IPS-NIHi11 (cell line): ENCODE measurements at regions not wholly inside any gene's neighbourhood (a gene's known extent, or its start where the extent isn't known, plus 50 kb on each side); places are given as distances from the start of the nearest gene placed in this dataset.
"Not testable (repeated sequence)": the region's sequence is repeated elsewhere in the genome, so short reads cannot be mapped to it uniquely, and the experiment has no call there.

Experiments used
- DNase-seq: peaks from one replicate; pipeline ENCODE4 v3.0.0; 2012; ENCODE audit warnings: mixed read lengths, low spot score

DNA sequence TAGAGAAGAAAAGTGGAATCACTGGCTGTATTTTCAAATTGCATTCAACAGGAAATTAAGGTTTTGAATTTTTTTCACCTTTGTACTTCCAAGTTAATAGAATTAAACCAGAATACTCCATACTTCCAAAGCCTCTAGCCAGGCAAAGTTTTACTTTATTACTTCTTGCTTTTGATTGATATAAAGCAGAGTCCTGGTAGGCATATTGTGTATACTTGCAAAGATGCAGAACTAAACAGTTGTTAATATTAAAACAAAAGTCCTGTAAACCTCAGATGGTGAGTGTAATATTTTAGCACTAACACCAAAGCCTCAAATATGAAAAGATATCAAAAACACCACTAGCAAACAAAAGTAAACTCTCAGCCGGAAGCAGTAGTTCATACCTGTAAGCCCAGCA is 107.2 kb upstream of the C2CD4B start:
- no peak for DNase-seq

DNA sequence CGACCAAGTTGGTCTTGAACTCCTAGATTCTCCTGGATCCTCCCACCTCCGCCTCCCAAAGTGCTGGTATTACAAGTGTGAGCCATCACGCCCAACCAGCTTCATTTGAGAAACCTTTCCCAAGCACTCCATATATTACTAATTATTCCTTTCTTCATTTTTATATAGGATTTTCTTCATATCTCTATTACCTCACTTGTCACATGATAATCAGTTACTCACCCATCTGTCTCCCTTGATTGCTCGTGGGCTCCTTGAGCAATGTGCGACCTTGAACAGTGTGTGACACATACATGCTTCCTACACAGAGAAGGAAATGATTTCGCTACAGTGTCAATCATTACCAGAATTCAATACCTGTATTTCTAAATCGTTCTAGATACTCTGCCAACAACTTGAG is 110.7 kb upstream of the C2CD4B start:
- no peak for DNase-seq

DNA sequence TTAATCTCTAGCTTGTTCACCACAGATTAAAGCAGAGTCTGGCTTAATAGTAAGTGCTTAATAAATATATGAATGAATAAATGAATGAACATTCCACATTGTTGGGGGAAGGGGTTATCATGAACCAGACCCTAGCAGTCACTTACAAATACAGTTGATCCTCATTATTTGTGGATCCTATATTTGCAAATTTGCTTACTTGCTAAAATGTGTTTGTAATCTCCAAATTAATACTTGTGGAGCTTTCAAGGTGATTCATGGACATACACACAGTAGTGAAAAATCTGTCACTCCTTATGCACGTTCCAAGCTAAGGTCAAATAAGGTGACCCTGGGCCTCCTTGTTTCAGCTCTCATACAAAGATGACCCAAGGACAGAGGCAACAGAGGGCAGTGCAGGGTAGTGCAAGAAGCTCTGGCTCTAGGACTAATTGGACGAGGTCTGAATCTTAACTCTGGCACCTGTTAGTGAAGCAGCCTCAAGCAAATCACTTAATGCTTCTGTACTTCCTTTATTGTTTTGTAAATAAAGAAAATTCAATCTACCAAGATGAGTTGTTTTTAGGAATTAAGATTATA is 112.8 kb upstream of the C2CD4B start:
- DNase-seq: no peak

DNA sequence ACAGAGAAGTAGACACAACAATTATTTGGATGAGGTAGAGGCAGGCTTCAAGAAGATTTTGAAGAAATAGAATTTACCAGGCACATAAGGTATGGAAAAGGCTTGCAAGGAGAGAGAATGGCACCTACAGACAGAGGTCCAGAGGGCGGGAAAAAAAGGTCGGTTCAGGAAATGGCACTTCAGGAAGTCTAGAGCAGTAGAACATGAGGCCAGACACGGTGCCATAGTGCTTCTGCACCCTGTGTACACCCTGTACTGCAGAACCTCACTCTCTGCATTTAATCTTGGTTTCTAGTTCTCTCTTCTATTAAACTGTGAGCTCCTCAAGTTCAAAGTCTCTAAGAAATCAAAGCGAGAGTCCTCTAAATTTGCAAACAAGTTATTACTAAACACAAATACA is 113.4 kb upstream of the C2CD4B start:
- no peak for DNase-seq

DNA sequence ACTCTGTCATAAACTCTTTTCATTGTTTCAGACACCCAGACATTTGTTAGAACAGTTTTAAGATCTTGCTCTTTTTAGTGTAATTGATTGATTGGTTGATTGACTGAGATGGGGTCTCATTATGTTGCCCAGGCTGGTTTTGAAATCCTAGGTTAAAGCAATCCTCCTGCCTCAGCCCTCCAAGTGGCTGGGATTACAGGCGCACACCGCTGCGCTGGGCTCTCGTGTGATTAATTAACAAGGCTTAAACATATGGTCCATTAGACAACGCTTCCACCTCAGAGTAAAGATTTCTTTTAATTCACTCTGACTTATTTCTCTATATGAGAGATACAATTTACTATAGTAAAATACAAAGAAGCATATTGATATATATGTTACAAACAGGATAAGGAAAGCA is 114.0 kb upstream of the C2CD4B start:
- DNase-seq: no peak

DNA sequence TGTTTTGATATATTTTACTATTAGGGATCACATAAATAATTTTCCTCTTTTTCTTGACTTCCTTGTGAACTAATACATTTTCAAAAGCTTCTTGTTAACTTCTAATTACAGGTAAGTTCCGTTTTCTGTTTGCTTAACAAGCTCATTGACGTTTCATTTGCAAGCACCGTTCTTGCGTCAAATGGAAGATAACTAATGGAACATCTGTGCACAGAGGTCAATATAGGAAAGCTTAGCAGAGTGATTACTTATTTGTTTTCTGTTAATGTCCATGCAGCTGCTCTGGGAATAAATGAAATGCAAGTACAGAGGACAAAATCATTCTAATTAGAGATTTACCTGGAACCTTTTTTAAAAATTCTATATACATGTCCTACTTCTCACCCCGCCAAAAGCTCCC is 115.5 kb upstream of the C2CD4B start:
- no peak for DNase-seq

DNA sequence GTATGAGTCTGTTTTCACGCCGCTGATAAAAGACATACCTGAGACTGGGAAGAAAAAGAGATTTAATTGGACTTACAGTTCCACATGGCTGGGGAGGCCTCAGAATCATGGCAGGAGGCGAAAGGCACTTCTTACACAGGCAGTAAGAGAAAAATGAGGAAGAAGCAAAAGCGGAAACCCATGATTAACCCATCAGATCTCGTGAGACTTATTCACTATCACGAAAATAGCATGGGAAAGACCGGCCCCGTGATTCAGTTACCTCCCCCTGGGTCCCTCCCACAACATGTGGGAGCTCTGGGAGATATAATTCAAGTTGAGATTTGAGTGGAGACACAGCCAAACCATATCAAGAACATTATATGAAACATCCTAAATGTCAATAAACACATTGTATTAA is 116.7 kb upstream of the C2CD4B start:
- DNase-seq: not testable (repeated sequence)

DNA sequence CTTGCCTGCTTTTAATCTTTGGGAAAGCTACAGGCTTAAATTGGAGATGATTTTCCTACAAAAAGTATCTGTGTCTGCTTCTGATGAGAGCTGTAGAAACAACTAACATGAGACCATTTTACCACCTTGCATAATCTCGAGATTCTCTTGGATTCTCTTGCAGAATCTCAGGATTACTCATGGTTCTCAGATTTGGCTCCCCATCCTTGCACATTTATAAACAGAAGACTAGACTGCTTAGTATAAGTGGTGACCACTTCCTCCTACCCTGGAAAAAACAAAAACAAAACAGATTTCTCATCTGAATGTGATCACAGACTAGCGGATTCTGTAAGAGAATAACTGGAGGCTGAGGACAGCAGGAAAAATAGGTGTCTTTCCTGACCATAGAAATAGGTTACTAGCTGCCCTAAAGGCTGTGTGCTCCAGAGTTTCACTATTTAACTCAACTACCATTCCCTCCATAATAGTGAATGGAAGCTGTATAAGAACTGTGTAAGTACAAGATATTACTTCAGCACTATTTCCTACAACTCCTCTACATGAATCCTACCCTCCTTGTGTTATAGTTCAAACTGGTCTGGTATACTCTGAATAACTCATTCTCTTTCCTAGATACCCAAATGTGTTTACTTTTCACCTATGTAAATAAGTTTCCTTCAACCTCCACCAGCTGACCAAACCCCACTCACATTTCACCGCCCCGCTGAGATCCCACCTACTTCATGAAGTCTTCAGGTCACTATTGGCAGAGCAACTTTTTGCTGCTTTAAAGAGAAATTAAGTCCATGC is 122.2 kb upstream of the C2CD4B start:
- DNase-seq: no peak

DNA sequence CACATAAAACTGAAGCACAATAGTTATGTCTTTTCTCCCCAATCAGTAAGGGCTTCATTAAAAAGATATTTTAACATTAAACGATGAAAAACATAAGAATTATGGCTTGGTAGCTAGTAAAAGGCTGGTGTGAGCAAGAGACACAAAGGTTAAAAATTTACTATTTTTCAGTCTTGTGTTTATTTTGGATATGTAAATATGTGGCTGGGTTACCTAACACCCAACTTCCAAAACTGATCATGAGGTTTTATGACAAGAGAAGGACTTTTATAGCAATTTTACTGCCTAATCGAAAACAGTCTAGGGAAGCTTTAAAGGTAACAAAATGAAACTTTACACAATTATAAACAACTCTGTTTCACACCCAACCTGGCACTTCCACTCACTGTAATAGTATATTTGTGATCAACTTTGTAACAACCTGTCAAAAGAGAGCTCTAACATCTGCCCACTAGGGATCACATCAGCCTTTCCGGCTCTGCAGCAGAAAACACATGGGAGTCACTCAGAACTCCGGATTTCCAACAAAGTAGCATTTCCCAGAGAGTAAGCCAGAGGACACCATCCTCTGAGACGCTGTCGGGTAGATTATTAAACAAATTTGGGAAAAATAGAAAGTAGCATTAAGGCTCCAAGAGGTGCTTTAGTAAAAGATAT is 123.4 kb upstream of the C2CD4B start:
- DNase-seq: no peak

DNA sequence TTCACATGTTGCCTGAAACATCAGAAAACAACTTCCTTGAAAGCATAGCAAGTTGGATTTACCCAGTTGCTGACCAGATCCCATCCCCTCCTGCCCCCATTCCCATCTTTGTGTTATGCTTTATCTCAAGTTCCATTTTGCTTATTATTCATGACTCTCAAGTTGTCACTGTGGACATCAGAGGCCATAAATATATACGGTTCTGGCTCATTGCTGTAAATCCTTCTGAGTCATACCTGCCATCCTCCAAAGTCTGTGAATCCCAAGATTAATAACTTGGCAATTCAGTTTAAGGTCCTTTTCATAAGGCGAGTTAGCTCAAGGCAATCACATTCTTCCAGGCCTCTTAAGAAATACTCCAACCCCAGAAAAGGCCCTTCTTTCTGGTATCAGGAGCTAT is 126.2 kb upstream of the C2CD4B start:
- no peak for DNase-seq

DNA sequence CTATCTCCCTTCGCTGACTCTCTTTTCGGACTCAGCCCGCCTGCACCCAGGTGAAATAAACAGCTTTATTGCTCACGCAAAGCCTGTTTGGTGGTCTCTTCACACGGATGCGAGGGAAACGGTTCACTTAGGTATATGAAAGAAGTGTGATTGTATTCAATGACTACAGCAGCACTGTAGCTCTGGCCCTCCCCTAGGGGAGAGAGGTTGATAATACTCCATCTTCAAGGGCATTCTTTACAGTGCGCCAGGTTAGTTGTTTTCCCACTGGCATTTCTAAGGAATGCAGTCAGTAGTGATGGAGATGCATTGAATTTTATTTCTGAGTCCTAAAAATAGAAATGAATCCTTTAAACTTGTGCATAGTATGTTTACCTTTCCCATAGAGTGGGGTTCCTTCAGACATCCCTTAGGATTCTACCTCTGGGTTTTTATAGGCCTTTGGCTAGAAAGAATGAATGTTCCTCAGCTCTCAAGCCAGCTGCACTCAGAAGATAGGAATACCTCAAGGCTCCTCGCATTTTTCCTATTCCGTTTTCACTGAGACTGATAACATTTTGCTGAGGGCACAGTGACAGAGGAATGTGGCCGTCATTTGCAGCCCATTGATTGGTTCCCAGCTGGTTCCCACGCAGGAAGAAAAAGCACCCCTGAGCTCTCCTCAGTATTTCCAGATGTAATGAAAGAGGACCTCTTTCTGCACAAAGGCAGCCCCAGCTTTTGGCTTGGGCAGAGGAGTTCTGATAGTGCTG is 131.8 kb upstream of the C2CD4B start:
- peak; percentile 14 for DNase-seq

DNA sequence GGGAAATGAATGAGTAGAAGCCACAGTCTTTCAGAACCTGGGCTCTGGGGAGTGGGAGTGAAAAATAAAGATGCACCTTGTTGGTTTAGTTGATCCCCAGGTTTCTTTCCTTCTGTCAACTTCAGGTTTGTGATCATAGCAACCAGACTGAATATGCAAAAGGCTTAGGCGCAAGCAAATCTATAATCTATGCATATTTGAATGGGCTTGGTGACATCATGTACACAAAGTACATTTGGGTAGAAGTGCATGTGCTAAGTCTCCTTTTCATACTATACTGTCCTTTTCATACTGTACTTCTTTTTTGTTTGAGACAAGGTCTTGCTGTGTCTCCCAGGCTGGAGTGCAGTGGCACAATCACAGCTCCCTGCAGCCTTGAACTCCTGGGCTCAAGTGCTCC is 132.4 kb upstream of the C2CD4B start:
- no peak for DNase-seq

DNA sequence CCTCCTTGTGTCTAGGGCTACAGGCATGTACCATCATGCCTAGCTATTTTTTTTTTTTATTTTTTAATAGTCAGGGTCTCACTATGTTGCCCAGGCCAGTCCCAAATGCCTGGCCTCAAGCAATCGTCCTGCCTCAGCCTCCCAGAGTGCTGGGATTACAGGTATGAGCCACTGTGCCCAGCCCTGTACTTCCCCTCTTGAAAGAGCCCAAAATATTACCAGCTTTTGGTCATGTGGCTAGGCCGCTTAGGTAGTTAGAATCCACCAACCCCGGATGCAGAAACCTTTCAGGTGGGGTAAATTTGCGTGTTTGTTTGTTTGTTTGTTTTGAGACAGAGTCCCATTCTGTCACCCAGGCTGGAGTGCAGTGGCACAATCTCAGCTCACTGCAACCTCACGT is 132.8 kb upstream of the C2CD4B start:
- DNase-seq: no peak

DNA sequence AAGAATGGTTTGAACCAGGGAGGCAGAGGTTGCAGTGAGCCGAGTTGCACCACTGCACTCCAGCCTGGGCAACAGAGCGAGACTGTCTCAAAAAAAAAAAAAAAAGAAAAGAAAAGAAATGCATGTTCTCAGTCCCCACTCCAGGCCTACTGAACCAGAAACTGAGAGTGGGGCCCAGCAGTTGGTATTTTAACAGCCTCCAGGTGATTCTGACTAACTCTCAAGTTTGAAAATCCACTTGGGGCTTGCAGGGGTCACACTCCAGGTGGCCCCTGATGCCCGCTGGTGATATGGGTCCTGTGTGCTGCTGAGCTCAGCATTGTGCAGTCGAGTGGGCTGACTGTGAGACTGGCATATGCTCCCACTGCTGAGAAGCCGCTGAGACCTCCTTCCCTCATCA is 133.7 kb upstream of the C2CD4B start:
- DNase-seq: no peak

DNA sequence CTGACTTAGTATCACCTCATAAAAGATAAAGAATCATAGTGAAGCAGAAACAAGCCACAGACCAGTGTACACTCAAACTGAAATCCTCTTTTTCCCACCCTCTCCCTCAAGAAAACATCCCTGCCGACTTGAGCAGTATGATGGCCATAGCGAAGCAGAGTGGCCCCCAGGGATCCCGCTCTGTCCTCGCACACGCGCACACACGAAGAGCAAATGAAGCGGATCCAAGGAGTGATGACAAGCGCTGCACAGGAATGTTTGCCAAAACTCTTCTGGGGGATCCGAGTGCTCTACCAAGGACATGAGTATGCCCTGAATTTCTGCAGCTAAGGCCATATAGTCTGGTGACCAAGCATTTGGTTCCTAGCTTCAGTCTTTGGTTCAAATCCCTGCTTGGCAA is 134.5 kb upstream of the C2CD4B start:
- no peak for DNase-seq

DNA sequence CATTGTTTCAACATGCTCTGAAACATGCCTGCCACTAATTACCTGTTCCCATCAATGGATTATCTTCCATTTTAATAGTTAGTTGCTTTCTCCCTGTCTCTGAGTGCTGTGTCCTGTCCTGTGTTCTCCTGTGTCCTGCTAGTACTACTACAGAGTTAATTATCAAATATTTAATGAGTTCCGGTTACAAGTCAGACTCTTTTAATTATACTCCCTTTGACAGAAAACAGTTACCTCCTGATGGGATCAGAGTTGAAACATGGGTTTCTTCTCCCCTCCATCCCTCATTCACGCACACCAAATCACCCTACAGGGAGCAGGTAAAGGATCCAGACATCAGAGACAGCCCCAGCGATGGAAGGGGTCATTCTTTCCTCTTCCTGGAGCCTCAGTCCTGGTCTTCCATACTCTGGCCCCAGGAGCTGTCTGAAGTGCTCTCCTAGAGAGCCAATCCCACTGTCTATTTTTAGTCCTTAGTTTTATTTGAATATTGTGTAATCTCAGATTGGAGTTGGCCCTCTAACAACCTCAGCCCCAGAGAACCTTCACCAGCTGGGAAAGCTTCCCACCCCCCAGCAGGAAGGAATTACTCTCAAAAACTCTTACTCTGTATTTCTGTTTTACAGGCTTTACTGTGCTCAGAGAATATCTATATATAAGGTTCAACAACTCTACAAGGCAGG is 137.0 kb upstream of the C2CD4B start:
- no peak for DNase-seq

DNA sequence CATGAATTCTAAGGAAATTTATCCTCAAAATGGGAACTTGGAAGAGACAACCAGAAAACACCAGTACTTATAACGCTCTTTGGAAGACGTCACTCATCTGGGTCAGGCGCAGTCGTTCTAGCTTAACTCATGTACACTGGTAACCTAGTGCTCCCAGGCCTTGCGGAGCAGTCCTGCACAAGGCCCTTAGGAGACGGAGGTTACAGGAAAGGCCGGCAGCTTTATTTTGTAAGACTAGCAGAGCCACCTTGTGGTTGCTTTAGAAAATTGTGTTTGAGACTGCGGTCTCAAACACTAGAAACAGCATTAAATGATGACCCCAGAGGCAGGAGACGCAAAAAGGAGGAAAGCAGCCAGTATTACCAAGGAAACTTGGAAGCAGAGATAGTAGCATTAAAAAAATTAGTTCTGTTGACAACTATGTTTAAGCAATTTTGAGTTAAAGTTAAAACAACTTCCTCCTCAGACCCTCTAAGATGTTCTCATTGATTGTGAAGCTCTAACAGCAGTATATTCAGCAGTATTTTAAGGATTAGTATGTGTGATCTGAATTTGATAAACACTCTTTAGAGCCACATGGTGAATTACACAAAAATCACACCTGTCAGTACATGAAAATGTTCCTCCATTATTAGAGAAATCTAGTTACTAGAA is 141.9 kb upstream of the C2CD4B start:
- DNase-seq: peak; percentile 82

DNA sequence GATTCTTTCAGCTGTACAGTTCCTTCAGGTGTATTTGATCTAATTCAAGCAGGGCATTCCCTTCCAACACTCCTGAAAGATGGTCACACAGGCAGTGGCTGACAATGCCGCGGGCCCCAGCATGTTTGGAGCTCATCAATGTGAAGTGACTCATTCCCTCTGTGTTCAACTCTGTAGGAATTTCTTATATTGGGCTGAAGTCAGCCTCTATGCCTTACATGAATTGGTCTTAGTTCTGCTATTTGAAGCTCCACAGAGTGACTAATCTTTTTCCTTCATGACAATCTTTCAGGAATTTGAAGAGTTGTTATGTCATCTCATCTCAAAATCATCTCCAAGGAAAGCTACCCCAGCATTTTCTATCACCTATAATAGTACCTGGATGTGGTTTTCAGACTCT is 142.5 kb upstream of the C2CD4B start:
- no peak for DNase-seq

DNA sequence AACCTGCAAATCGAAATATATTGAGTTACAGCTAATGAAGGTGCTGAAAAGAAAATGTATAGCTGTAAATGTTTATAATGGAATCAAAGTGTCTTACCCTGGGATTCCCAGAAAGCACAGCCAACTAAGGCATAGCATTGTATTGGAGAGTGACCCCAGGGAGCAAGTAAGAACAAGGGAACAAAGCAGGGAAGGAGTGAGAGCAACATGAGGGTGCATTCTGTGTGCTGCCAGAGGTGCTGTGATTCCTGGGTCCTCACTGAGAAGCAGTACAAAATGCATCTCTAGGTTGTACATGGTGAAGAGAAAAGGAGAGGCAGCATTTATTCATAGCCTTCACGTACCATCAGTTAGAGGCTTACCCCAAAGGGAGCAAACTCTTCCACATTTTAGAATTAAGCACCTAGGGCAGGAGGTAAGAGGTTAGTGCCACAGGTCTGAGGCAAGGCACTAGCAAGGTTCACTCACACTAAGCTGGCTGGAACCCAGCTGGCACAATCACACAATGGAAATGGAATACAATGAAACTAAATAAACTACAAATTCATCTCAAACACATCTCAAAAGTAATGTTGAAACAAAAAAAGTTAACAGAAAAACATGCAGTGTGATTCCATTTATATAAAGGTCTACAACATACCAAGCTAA is 151.5 kb upstream of the C2CD4B start:
- no peak for DNase-seq

DNA sequence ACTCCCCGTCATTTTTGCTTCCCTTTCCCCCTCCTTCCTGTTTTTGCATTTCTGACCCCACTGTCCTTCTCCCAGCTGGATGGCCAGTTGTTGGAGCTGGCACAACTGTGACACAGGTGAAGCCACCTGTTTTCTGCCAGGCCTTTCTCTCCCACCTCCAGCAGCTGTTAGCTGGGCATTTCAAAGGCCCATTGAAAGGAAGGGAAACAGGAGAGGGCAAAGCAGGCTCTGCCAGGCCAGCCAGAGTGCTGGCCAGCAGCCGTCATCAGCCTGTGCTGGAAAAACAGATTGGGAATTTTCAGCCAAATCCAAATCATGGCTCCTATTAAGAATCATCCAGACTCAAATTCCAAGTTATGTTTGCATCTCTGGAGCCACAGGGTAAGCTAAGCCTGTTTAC is 155.2 kb upstream of the C2CD4B start:
- no peak for DNase-seq

DNA sequence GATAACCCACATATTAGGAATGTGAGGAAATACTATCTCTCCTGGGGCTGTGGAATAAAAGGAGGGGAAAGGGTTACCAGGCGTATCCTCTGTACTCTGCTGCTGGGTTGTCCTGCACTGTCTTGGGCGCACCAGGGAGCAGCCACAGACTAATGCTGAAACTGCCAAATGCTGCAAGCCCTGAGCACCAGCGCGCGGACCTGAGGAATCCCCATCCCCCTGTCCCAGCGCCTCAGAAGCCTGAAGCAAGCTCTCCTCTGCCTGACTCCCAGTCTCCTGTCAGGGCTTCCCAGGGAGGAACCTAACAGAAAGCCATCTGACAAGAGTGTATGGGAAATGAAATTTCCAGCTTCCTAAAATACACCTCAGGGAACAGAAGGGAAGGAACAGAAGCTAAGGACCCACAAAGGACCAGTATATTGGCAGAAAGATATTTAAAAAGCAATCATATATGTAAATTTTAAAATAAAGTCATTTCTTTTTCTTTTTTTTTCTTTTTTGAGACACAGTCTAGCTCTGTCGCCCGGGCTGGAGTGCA is 158.3 kb upstream of the C2CD4B start:
- peak; percentile 17 for DNase-seq
